Neural crest cell (in vitro differentiated cells): ENCODE measurements at regions not wholly inside any gene's neighbourhood (a gene's known extent, or its start where the extent isn't known, plus 50 kb on each side); places are given as distances from the start of the nearest gene placed in this dataset.

Experiments used
- DNase-seq: peaks from one replicate; pipeline ENCODE4 v3.0.0; 2021; ENCODE audit warnings: low read depth, mixed read lengths, low spot score
- H3K27ac Mint-ChIP-seq: one replicate; pipeline ENCODE4 v1.8.0; 2021; ENCODE audit warnings: mild to moderate bottlenecking, mixed read lengths; ENCODE audit not compliant: unreplicated experiment
- H3K27me3 Mint-ChIP-seq: 2 replicates; pipeline ENCODE4 v1.8.0; 2021; ENCODE audit warnings: low read depth, mild to moderate bottlenecking, mixed read lengths
- H3K36me3 Mint-ChIP-seq: 2 replicates; pipeline ENCODE4 v1.8.0; 2021; ENCODE audit warnings: low read depth, mild to moderate bottlenecking, mixed read lengths
- H3K4me1 Mint-ChIP-seq: 2 replicates; pipeline ENCODE4 v1.8.0; 2021; ENCODE audit warnings: mixed read lengths
- H3K4me3 Mint-ChIP-seq: one replicate; pipeline ENCODE4 v1.8.0; 2021; ENCODE audit warnings: mild to moderate bottlenecking, mixed read lengths
- H3K9me3 Mint-ChIP-seq: 2 replicates; pipeline ENCODE4 v1.8.0; 2021; ENCODE audit warnings: mixed read lengths
- CTCF ChIP-seq: fragments of 200-600 bp; sonication (generic); conservative IDR thresholded peaks from 2 replicates; pipeline ENCODE4 v1.5.0; 2021; ENCODE audit warnings: antibody characterized with exemption, mild to moderate bottlenecking

DNA sequence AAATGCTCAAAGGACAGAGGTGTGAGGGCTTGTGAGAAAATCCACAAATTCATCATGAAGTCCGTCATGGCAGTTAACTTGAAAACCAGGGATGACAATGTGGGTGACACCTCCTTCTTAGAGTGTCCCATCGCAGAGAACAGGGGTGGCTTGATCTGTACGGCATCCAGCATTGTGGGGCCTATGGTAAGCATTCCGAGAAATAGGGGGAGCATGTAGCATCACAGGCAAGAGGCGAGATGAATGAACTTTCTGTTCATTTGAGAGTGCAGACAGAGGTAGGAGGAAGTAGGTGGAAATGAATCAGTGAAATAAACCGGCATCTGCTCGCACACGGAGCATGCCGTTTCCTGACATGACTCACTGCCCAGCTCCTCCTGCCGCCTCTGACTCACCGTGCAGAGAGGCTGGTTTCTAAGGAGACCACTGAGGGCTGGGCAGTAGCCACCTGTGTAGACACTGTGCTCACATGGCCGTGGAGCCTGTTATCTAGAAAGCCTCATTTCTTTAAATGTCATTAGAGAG is 339.0 kb downstream of the RFC3 start:
- peaks cover 18% of the 10 kb centered on the region for H3K4me1 Mint-ChIP-seq
- no peaks in the 10 kb centered on the region for H3K27me3 Mint-ChIP-seq
- TF ChIP-seq CTCF, result no peak
- no peaks in the 10 kb centered on the region for H3K36me3 Mint-ChIP-seq
- H3K9me3 Mint-ChIP-seq, result peaks cover 2% of the 10 kb centered on the region
- H3K4me3 Mint-ChIP-seq, result no peak overlapping the region
- H3K27ac Mint-ChIP-seq, result no peak overlapping the region
- DNase-seq, result no peak

DNA sequence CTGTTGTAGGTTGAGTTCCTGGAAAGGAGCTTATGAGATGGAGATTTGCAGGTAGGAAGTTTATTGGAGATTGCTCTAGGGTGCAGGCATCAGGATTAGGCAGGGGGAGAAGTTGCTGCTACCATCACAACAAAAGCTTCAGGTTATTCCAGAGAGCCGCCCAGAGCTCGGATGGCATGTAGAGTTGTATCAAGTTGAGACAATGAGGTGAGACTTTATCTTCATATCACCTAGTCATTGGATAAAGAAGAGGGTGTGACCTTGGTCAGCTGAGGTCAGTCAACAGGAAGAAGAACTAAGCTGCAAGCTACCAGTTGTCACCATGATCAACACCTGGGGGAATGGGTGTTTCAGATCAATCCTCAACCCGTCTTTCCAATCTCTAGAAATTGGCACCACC is 342.0 kb downstream of the RFC3 start:
- H3K36me3 Mint-ChIP-seq, result no peaks in the 10 kb centered on the region
- H3K27ac Mint-ChIP-seq, result no peak overlapping the region
- H3K27me3 Mint-ChIP-seq, result no peaks in the 10 kb centered on the region
- H3K4me1 Mint-ChIP-seq, result peaks cover 32% of the 10 kb centered on the region
- no peak for DNase-seq
- no peak overlapping the region for H3K4me3 Mint-ChIP-seq
- TF ChIP-seq CTCF, result no peak
- H3K9me3 Mint-ChIP-seq, result peaks cover 2% of the 10 kb centered on the region

DNA sequence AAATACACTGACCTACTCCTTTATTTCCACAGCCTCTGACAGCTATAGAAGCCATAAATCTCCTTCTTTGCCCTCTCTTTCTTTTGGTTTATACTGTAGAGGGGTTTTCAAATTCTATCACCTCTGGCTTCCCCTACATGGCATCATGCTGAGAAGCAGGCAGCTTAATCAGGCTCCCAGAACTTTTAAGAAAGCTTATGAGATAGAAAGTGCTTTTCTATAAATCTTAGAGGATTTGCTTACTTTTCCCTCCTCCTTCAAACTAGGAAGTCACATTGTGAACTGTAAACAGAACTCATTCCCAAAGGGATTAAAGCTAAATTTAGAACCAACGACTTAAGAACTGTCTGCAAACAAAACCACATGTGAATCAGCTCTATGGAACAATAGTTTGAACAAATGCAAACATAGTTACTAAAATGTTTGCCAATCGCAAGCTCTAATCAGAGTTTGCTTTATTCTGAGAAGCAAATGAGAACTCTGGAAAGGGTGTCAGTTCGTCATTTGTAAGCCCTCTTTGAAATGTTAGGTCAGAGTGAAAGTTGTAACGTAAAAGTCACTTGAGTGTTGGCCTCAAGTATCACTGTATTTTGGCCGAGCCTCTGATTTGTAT is 344.1 kb downstream of the RFC3 start:
- Mint-ChIP-seq H3K9me3 (peaks cover 2% of the 10 kb centered on the region), H3K4me3 (no peak overlapping the region), H3K27me3 (no peaks in the 10 kb centered on the region), H3K36me3 (no peaks in the 10 kb centered on the region), H3K4me1 (peaks cover 19% of the 10 kb centered on the region), H3K27ac (no peak overlapping the region)
- no peak for DNase-seq
- no peak for TF ChIP-seq CTCF

DNA sequence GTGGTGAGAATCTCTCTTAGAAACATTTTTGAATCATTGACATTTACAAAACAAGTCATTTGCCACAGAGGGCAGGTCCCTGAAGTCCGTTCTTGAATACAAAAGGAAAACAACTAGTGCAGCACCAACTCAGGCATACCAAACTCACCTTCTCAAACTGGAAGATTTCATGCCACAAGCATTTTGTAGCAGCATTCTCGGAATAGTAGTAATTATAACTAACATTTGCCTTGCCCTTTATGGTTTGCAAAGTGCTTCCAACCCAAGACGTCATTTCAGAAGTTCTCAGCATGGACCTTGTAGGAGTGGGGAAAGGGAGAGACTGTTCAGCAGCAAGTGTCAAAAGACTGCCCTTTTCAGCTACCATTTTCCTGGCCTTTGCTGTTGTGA is 344.6 kb downstream of the RFC3 start:
- Mint-ChIP-seq H3K4me1 (peaks cover 15% of the 10 kb centered on the region), H3K36me3 (no peaks in the 10 kb centered on the region), H3K27ac (no peak overlapping the region), H3K9me3 (peaks cover 2% of the 10 kb centered on the region), H3K27me3 (no peaks in the 10 kb centered on the region), H3K4me3 (no peak overlapping the region)
- DNase-seq, result no peak
- TF ChIP-seq CTCF, result no peak

- H3K9me3 Mint-ChIP-seq, result no peaks in the 10 kb centered on the region
- TF ChIP-seq CTCF, result no peak
- no peak for DNase-seq
- peaks cover 15% of the 10 kb centered on the region for H3K4me1 Mint-ChIP-seq
- H3K36me3 Mint-ChIP-seq, result no peaks in the 10 kb centered on the region
- no peak overlapping the region for H3K27ac Mint-ChIP-seq
- no peaks in the 10 kb centered on the region for H3K27me3 Mint-ChIP-seq
- H3K4me3 Mint-ChIP-seq, result no peak overlapping the region
Observed at GRCh38 chr13:34164582-34164981, 346.6 kb downstream of the RFC3 start.
